Calu3 (cell line): ENCODE measurements at regions not wholly inside any gene's neighbourhood (a gene's known extent, or its start where the extent isn't known, plus 50 kb on each side); places are given as distances from the start of the nearest gene placed in this dataset.

ENCODE experiments used
- BruUV-seq: library from RNA; stranded (reverse); fragments of 400-500 nt; replicated peaks from 2 replicates; lab custom pipeline; 2021; lab: Mats Ljungman, UMichigan
- CTCF ChIA-PET: fragments of 300-600 bp; sonication (Branson Sonifier 250); formaldehyde crosslinking; loops from one replicate; lab custom pipeline; 2022; ENCODE audit warnings: antibody characterized with exemption; lab: Charles Lee
- DNase-seq: peaks from one replicate; pipeline ENCODE4 v3.0.0; 2022
- H3K27ac Mint-ChIP-seq: one replicate; pipeline ENCODE4 v1.8.0; 2022; ENCODE audit warnings: mixed read lengths; ENCODE audit not compliant: unreplicated experiment
- H3K27me3 Mint-ChIP-seq: one replicate; pipeline ENCODE4 v1.8.0; 2022; ENCODE audit warnings: mixed read lengths; ENCODE audit not compliant: unreplicated experiment
- H3K36me3 Mint-ChIP-seq: one replicate; pipeline ENCODE4 v1.8.0; 2022; ENCODE audit warnings: mild to moderate bottlenecking, moderate library complexity, mixed read lengths; ENCODE audit not compliant: insufficient read depth, unreplicated experiment
- H3K4me1 Mint-ChIP-seq: one replicate; pipeline ENCODE4 v1.8.0; 2022; ENCODE audit warnings: mild to moderate bottlenecking, low read depth, mixed read lengths; ENCODE audit not compliant: unreplicated experiment
- H3K4me3 Mint-ChIP-seq: one replicate; pipeline ENCODE4 v1.8.0; 2022; ENCODE audit warnings: mild to moderate bottlenecking, low read depth, moderate library complexity, mixed read lengths; ENCODE audit not compliant: unreplicated experiment
- H3K9me3 Mint-ChIP-seq: one replicate; pipeline ENCODE4 v1.8.0; 2022; ENCODE audit warnings: low read depth, mixed read lengths; ENCODE audit not compliant: unreplicated experiment
- intact Hi-C: fragments of 100-400 bp; cut with micrococcal nuclease; formaldehyde crosslinking; loops from one replicate; pipeline ENCODE4 v1.10.0; 2022; ENCODE audit not compliant: unreplicated experiment
- TF ChIP-seq, protein P1 (sequence below): fragments of 200-600 bp; IDR thresholded peaks from one replicate; pipeline ENCODE4 v1.8.0; 2022; ENCODE audit warnings: antibody characterized with exemption; ENCODE audit not compliant: unreplicated experiment

DNA sequence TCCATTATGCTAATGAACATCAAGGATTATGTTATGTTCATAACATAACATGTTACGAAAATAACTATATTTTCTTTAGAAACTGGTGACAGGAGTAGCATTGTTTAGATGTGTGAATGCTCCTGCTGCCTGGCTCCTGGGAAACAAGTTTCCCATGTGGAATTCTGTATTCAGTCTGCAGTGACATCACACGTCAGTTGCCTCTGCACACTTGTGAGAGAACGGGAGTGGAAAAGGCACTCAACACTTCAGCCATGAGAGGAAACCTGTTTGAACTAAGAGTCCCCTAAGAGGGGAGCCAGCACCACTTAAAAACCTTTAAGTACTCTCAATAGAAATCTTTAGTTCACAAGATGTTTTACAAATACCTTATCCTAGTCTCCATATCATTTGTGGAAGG, 140.3 kb upstream of the FAM20C start:
- intact Hi-C loops, result no loop called here
- CTCF ChIA-PET, result no interaction called here
- no TSS peak for BruUV-seq
- Mint-ChIP-seq H3K9me3 (no peaks in the 10 kb centered on the region), H3K4me3 (no peak overlapping the region), H3K27ac (no peak overlapping the region), H3K27me3 (peaks cover 76% of the 10 kb centered on the region), H3K4me1 (no peaks in the 10 kb centered on the region), H3K36me3 (no peaks in the 10 kb centered on the region)
- no peak for DNase-seq
- TF ChIP-seq, protein P1, sequence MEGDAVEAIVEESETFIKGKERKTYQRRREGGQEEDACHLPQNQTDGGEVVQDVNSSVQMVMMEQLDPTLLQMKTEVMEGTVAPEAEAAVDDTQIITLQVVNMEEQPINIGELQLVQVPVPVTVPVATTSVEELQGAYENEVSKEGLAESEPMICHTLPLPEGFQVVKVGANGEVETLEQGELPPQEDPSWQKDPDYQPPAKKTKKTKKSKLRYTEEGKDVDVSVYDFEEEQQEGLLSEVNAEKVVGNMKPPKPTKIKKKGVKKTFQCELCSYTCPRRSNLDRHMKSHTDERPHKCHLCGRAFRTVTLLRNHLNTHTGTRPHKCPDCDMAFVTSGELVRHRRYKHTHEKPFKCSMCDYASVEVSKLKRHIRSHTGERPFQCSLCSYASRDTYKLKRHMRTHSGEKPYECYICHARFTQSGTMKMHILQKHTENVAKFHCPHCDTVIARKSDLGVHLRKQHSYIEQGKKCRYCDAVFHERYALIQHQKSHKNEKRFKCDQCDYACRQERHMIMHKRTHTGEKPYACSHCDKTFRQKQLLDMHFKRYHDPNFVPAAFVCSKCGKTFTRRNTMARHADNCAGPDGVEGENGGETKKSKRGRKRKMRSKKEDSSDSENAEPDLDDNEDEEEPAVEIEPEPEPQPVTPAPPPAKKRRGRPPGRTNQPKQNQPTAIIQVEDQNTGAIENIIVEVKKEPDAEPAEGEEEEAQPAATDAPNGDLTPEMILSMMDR, result no peak

DNA sequence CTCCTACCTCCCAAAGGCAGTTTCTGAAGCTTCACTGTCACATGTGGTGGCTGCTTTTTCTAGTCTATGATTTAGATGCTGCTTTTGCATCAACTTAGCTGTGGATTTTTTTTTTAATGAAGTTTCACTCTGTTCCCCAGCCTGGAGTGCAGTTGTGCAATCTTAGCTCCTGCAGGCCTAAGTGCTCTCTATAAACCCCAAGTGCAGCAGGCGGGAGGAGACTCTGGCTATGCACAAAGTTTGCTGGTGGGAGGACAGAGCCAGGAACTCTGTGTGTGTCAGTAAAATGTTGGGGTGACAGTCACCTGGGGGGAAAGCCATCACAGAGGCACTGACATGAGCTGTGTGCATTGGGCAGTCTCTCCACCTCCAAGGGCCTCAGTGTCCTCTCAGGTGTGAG, 138.8 kb upstream of the FAM20C start:
- no peaks in the 10 kb centered on the region for H3K9me3 Mint-ChIP-seq
- CTCF ChIA-PET, result no interaction called here

DNA sequence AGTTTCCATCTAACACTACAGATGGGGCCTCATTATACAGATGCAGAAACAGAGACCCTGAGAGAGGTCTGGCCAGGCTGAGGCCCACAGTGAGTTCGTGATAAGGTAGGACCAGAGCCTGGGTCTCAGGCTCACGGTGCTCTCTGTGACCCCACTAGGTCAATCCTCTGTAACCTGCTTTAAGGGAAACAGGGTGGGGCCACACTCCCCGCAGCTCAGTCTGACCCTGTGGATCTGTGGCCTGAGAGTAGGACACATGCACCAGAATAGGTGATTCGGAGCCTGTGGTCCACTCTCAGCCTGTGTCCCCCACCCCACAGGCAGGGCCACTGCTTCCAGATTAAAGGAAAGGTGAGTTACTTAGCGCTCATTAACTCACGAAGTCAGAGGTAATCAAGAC, 137.8 kb upstream of the FAM20C start:
- no peaks in the 10 kb centered on the region for H3K4me1 Mint-ChIP-seq
- H3K9me3 Mint-ChIP-seq, result no peaks in the 10 kb centered on the region
- peaks cover 97% of the 10 kb centered on the region for H3K27me3 Mint-ChIP-seq
- BruUV-seq, result no TSS peak
- TF ChIP-seq, protein P1, result no peak
- no peaks in the 10 kb centered on the region for H3K36me3 Mint-ChIP-seq
- CTCF ChIA-PET, result no interaction called here
- intact Hi-C loops, result no loop called here
- H3K4me3 Mint-ChIP-seq, result no peak overlapping the region
- no peak for DNase-seq
- no peak overlapping the region for H3K27ac Mint-ChIP-seq

More for the DNA sequence above, 138.8 kb upstream of the FAM20C start:
- H3K27ac Mint-ChIP-seq, result no peak overlapping the region
- no peak overlapping the region for H3K4me3 Mint-ChIP-seq
- H3K36me3 Mint-ChIP-seq, result no peaks in the 10 kb centered on the region
- BruUV-seq, result no TSS peak
- no peak for DNase-seq
- peaks cover 88% of the 10 kb centered on the region for H3K27me3 Mint-ChIP-seq
- TF ChIP-seq, protein P1, result no peak
- intact Hi-C loops, result no loop called here
- no peaks in the 10 kb centered on the region for H3K4me1 Mint-ChIP-seq

DNA sequence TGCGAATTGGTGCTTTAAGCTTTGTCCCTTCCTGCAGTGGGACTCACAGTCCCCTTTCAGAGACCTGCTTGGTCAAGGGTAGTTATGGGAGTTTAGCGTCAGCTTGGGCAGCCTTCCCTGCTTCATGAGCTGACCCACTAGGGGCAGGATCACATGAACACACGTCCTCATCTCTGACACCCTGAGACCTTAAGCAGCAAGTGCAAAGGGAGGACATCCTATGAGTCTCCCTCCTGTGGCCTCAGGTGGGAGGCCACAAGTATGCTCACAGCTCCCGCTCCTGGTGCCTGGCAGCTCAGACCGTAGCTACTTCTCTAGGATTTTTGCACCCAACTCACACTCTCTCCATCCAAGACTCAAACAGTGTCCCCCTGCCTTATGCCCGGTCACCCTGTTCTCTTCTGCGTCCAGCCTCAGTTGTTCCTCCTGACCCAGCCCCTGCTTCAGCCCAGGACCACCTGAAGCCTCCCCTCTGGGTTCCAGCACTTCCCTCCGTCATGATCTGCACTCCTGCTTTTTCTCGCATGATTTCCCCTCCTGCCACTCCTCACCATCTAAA, 136.6 kb upstream of the FAM20C start:
- no TSS peak for BruUV-seq
- CTCF ChIA-PET, result interaction anchor here (0.6 kb wide), 1 partner anchor 110 kb away, joined by 3 read pairs; no protein-coding TSS in a partner anchor
- Mint-ChIP-seq H3K27me3 (peaks cover 97% of the 10 kb centered on the region), H3K27ac (no peak overlapping the region), H3K36me3 (no peaks in the 10 kb centered on the region), H3K4me1 (no peaks in the 10 kb centered on the region), H3K9me3 (no peaks in the 10 kb centered on the region), H3K4me3 (no peak overlapping the region)
- DNase-seq, result no peak
- TF ChIP-seq, protein P1, result no peak
- intact Hi-C loops, result no loop called here
